Osteocyte (in vitro differentiated cells): ENCODE measurements at regions not wholly inside any gene's neighbourhood (a gene's known extent, or its start where the extent isn't known, plus 50 kb on each side); places are given as distances from the start of the nearest gene placed in this dataset.

Source experiments
- DNase-seq: peaks from one replicate; pipeline ENCODE4 v3.0.0; 2021; ENCODE audit warnings: mixed read lengths; ENCODE audit not compliant: unreplicated experiment; ENCODE audit errors: extremely low spot score
- H3K27ac Mint-ChIP-seq: one replicate; pipeline ENCODE4 v1.8.0; 2021; ENCODE audit warnings: mild to moderate bottlenecking, mixed read lengths; ENCODE audit not compliant: unreplicated experiment
- H3K27me3 Mint-ChIP-seq: one replicate; pipeline ENCODE4 v1.8.0; 2021; ENCODE audit warnings: mixed read lengths; ENCODE audit not compliant: unreplicated experiment
- H3K36me3 Mint-ChIP-seq: one replicate; pipeline ENCODE4 v1.8.0; 2021; ENCODE audit warnings: mixed read lengths; ENCODE audit not compliant: unreplicated experiment
- H3K4me1 Mint-ChIP-seq: one replicate; pipeline ENCODE4 v1.8.0; 2021; ENCODE audit warnings: mixed read lengths; ENCODE audit not compliant: unreplicated experiment
- H3K4me3 Mint-ChIP-seq: one replicate; pipeline ENCODE4 v1.8.0; 2021; ENCODE audit warnings: mild to moderate bottlenecking, moderate library complexity, mixed read lengths; ENCODE audit not compliant: unreplicated experiment
- H3K9me3 Mint-ChIP-seq: one replicate; pipeline ENCODE4 v1.8.0; 2021; ENCODE audit warnings: mixed read lengths; ENCODE audit not compliant: unreplicated experiment
- CTCF ChIP-seq: fragments of 200-600 bp; sonication (generic); IDR thresholded peaks from 2 replicates; pipeline ENCODE4 v1.5.0; 2021; ENCODE audit warnings: antibody characterized with exemption, mild to moderate bottlenecking, moderate library complexity

GRCh38 chr1:60863131-60863530 is 219.2 kb upstream of the NFIA start:
- peaks cover 2% of the 10 kb centered on the region for H3K36me3 Mint-ChIP-seq
- H3K4me3 Mint-ChIP-seq: no peak overlapping the region
- no peaks in the 10 kb centered on the region for H3K27me3 Mint-ChIP-seq
- H3K9me3 Mint-ChIP-seq: no peaks in the 10 kb centered on the region
- no peak overlapping the region for H3K27ac Mint-ChIP-seq
- peaks cover 10% of the 10 kb centered on the region for H3K4me1 Mint-ChIP-seq
- DNase-seq: no peak
- TF ChIP-seq CTCF: no peak

- Mint-ChIP-seq H3K4me3 (no peak overlapping the region), H3K4me1 (peaks cover 21% of the 10 kb centered on the region), H3K9me3 (no peaks in the 10 kb centered on the region), H3K27ac (no peak overlapping the region), H3K27me3 (no peaks in the 10 kb centered on the region), H3K36me3 (peaks cover 2% of the 10 kb centered on the region)
- DNase-seq: no peak
- no peak for TF ChIP-seq CTCF
These were observed 220.3 kb upstream of the NFIA start for GRCh38 chr1:60861961-60862567.

GRCh38 chr1:60859111-60859510 is 223.2 kb upstream of the NFIA start:
- no peaks in the 10 kb centered on the region for H3K36me3 Mint-ChIP-seq
- no peaks in the 10 kb centered on the region for H3K9me3 Mint-ChIP-seq
- no peak overlapping the region for H3K27ac Mint-ChIP-seq
- no peak overlapping the region for H3K4me3 Mint-ChIP-seq
- H3K27me3 Mint-ChIP-seq: no peaks in the 10 kb centered on the region
- peaks cover 22% of the 10 kb centered on the region for H3K4me1 Mint-ChIP-seq
- no peak for TF ChIP-seq CTCF
- no peak for DNase-seq

- Mint-ChIP-seq H3K9me3 (no peaks in the 10 kb centered on the region), H3K4me1 (peaks cover 22% of the 10 kb centered on the region), H3K27me3 (no peaks in the 10 kb centered on the region), H3K27ac (no peak overlapping the region), H3K4me3 (no peak overlapping the region), H3K36me3 (no peaks in the 10 kb centered on the region)
- no peak for DNase-seq
- TF ChIP-seq CTCF: no peak
These were observed 224.5 kb upstream of the NFIA start for GRCh38 chr1:60857851-60858250.

GRCh38 chr1:60850084-60850483 is 232.3 kb upstream of the NFIA start:
- Mint-ChIP-seq H3K27me3 (no peaks in the 10 kb centered on the region), H3K9me3 (peaks cover 26% of the 10 kb centered on the region), H3K4me1 (peaks cover 17% of the 10 kb centered on the region), H3K36me3 (peaks cover 18% of the 10 kb centered on the region), H3K27ac (no peak overlapping the region), H3K4me3 (no peak overlapping the region)
- no peak for DNase-seq
- no peak for TF ChIP-seq CTCF
